ENCODE measurements at regions not wholly inside any gene's neighbourhood (a gene's known extent, or its start where the extent isn't known, plus 50 kb on each side); places are given as distances from the start of the nearest gene placed in this dataset.
"Not testable (repeated sequence)": the region's sequence is repeated elsewhere in the genome, so short reads cannot be mapped to it uniquely, and the experiment has no call there.

DNA sequence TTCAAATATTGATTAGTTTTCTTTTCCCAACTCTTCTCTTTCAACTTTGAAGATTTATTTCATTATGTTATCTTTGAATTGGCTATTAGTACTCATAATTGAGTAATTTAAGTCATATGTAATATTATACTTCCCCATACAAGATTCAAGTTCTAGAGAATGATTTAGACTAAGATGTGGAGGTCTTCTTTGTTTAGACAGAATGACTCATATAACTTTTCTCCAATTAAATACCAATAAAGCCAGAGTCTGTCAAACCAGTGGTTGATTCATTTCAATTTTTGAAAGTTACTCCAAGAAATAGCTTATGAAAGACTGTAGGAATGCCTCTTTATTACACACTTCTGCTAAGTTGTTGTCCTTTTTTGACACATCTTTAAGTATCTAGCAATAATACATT is 115.8 kb upstream of the SLC35F3 start:
- FAIRE-seq: no peak
- DNase-seq (ENCODE audit: low spot score): no peak

DNA sequence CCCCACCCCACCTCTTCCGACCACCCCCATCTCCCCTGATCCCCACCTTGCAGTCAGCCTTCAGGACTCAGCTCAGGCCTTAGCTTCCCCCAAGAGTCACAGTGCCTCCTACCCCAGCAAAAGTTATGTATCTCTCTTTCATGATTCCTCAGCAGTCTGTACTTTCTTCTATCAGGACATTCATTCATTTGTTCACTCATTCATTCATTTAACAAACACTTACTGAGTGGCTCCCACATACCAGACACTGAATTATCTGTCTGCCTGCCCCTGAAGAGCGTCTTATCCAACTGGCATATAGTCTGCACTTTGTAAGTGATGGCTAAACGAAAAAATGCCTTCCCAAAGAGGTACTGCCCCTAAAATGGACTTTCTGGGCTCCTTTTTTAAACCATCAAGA is 114.4 kb upstream of the SLC35F3 start:
- FAIRE-seq (no peak), DNase-seq (ENCODE audit: low spot score) (no peak)

- FAIRE-seq (peak; percentile 74), DNase-seq (ENCODE audit: low spot score) (peak; percentile 66)
These were observed 113.7 kb upstream of the SLC35F3 start for GRCh38 chr1:233790662-233791371.

- DNase-seq (ENCODE audit: low spot score) (no peak), FAIRE-seq (no peak)
These were observed 113.1 kb upstream of the SLC35F3 start for GRCh38 chr1:233791372-233791703.

DNA sequence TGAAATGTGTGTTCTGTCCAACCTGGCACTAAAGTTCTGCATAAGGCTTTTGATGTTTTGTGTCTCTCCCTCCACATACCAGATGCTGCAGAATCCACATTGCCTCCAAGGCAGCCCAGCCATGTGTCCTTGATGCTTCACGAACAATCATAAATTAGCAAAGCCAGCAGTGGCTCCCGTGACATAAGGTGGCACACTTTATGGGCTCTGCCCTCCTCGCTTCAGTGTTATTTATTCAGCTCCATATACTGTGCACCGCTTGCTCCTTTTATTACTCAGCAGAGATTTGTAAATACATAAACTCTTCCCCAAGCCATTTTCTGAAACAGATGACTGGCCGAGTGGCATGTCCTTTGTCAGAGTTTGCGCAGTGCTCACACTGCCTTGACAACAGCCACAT is 112.8 kb upstream of the SLC35F3 start:
- DNase-seq (ENCODE audit: low spot score) (no peak), FAIRE-seq (no peak)

DNA sequence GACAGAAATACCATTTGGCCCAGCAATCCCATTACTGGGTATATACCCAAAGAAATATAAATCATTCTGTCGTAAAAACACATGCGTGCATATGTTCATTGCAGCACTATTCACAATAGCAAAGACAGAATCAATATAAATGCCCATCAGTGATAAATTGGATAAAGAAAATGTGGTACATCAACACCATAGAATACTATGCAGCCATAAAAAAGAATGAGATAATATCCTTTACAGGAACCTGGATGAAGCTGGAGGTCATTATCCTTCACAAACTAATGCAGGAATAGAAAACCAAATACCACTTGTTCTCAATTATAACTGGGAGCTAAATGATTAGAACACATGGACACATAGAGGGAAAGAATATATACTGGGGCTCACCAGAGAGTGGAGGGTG is 109.6 kb upstream of the SLC35F3 start:
- no peak for DNase-seq (ENCODE audit: low spot score)
- FAIRE-seq: no peak

DNA sequence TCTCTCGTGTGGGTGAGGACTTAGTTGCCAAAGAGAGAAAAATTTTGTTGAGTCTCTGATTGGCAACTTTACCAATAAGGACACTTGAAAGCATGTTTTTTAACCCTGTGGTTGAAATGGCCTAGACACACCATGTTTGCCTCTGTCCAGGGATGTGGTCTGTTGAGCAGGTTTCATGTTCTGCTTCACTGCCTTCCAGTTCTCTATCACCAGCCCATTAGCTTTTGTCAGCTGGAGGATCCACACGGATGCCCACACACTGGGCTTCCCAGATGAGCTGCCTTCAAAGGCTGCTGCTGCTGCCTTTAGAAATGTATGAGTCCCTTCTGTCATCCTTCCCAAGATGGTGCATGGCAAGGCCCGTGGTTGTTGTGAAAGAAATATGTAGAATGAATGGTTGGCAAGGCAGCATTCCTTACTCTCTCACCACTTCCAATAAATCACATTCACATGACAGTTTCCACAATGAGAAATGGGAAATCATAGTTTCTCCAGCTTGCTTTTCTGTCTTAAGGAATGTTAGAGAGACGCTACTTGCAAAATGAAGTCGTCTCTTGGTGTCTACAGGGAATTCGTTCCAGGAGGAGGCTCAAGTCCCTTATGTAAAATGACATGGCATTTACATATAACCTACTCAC is 108.2 kb upstream of the SLC35F3 start:
- DNase-seq (ENCODE audit: low spot score): peak; percentile 51
- peak; percentile 57 for FAIRE-seq

- DNase-seq (ENCODE audit: low spot score): no peak
- no peak for FAIRE-seq
These were observed 101.9 kb upstream of the SLC35F3 start for GRCh38 chr1:233802611-233803010.

DNA sequence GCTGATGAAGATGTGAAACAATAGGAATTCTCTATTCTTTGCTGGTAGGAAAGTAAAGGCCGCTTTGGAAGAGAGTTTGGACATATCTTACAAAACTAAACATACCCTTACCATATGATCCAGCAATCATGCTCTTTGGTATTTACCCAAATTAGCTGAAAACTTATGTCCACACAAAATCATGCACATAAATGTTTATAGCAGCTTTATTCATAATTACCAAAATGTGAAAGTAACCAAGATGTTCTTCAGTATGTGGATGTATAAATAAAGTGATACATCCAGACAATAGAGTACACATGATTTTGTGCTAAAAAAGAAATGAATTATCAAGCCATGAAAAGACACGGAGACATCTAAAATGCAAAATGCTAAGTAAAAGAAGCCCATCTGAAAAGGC is 98.7 kb upstream of the SLC35F3 start:
- no peak for FAIRE-seq
- no peak for DNase-seq (ENCODE audit: low spot score)

DNA sequence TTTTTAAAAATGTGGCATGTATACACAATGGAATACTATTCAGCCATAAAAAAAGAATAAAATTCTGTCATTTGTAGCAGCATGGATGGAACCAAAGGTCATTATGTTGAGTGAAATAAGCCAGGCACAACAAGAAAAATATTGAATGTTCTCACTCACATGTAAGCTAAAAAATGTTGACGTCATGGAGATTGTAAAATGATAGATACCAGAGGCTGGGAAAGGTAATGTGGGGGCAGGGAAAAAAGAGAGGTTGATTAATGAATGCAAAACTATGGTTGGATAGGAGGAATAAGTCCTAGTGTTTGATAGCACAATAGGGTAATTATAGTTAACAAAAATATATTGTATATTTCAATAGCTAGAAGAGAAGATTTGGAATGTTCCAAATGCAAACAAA is 89.1 kb upstream of the SLC35F3 start:
- DNase-seq (ENCODE audit: low spot score) (no peak), FAIRE-seq (no peak)

GRCh38 chr1:233815865-233816264 is 88.6 kb upstream of the SLC35F3 start:
- no peak for DNase-seq (ENCODE audit: low spot score)
- no peak for FAIRE-seq

DNA sequence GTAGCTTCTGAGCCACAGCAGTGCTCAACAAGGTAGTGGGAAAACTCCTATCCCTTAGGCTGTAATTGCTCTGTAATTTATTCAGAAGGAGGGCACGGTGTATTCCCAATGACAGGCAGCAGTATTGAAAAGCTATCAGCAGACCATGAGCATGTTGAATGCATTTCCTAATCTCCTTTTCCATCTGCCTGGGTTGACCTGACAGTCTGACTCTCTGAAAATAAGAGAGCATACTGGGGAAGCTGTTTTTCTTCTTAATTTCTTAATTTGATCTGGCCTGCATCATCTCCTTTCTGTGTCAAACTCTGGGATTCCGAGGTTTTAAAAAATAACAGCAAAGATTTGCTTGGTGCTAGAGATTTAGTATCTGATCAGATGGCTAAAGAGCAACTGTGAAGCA is 88.1 kb upstream of the SLC35F3 start:
- no peak for DNase-seq (ENCODE audit: low spot score)
- FAIRE-seq: no peak

DNA sequence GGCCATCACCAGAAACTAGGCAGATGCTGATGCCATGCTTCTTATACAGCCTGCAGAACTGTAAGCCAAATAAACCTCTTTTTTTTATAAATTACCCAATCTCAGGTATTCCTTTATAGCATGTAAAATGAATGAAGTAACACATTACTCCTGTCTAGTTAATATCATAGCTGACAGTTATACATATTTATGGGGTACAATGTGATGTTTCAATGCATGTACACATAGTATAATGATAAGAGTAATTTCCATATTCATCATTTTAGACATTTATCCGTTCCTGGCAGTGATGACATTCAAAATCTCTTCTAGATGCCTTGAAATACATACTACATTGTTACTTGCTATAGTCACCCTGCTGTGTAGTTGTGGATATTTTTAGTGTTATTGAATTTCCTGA is 85.4 kb upstream of the SLC35F3 start:
- DNase-seq (ENCODE audit: low spot score): no peak

DNA sequence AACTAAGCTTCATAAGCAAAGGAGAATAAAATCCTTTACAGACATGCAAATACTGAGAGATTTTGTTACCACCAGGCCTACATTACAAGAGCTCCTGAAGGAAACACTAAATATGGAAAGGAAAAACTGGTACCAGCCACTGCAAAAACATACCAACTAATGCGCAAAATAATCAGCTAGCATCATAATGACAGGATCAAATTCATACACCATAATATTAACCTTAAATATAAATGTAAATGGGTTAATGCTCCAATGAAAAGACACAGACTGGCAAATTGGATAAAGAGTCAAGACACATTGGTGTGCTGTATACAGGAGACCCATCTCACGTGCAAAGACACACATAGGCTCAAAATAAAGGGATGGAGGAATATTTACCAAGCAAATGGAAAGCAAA is 80.3 kb upstream of the SLC35F3 start:
- DNase-seq (ENCODE audit: low spot score); FAIRE-seq: not testable (repeated sequence)

More for the DNA sequence above, 85.4 kb upstream of the SLC35F3 start:
- no peak for FAIRE-seq

GRCh38 chr1:233827937-233828336 is 76.5 kb upstream of the SLC35F3 start:
- DNase-seq (ENCODE audit: low spot score); FAIRE-seq: not testable (repeated sequence)

- FAIRE-seq (no peak), DNase-seq (ENCODE audit: low spot score) (no peak)
These were observed 76.0 kb upstream of the SLC35F3 start for GRCh38 chr1:233828480-233828879.

- DNase-seq (ENCODE audit: low spot score): no peak
- peak; percentile 68 for FAIRE-seq
These were observed 69.9 kb upstream of the SLC35F3 start for GRCh38 chr1:233834609-233835008.

GRCh38 chr1:233838207-233838606 is 66.3 kb upstream of the SLC35F3 start:
- not testable (repeated sequence) for DNase-seq (ENCODE audit: low spot score); FAIRE-seq

GRCh38 chr1:233843525-233844204 is 60.8 kb upstream of the SLC35F3 start:
- DNase-seq (ENCODE audit: low spot score): peak; percentile 79
- no peak for FAIRE-seq

DNA sequence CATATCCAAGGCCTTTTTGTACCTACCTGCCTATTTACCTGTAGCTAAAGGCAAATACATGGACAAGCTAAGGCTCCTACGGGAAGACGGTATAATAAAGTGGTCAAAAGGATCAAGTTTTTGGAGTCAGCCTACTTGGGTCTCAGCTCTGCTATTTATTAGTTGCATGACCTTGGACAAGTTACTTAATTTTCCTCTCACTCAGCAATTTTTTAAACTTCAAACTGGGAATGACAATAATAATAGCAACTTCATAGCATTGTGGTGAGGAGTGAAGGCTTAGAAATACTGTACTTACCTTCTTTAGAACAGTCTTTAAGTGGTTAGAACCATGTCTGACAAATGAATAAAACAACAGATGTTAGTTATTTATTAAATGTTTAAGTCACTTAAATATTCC is 60.2 kb upstream of the SLC35F3 start:
- FAIRE-seq: no peak
- no peak for DNase-seq (ENCODE audit: low spot score)

- DNase-seq (ENCODE audit: low spot score): peak; percentile 70
- FAIRE-seq: no peak
These were observed 59.8 kb upstream of the SLC35F3 start for GRCh38 chr1:233844692-233845091.
